ENCODE measurements at regions not wholly inside any gene's neighbourhood (a gene's known extent, or its start where the extent isn't known, plus 50 kb on each side); places are given as distances from the start of the nearest gene placed in this dataset.

DNA sequence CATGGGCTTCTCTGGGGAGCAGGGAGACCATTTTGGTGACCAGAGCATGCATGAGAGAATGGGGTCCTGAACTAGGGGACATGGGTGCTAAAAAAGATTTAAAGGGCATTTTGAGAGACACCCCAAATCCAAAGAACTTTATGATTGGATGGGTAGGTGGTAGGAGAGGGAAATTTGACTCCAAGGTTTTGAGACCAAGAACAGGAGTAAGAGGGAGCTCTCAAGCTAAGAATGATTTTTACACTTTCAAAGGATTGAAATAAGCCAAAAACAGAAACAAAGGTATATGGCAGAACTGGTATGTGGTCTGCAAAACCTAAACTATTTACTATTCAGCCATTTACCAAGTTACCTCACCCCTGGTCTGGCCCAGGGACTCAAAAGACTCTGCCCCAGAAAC lies 318.2 kb upstream of the CLINT1 start:
- H3K27ac ChIP-seq (ENCODE audit: low read depth, low read length): no peak overlapping the region
- no peaks in the 10 kb centered on the region for H3K79me2 ChIP-seq (ENCODE audit: insufficient read depth, low read length)
- H3K9me2 ChIP-seq (replicated peaks; ENCODE audit: insufficient read depth, low read length): no peaks in the 10 kb centered on the region
- H3K36me3 ChIP-seq (ENCODE audit: low read length): no peaks in the 10 kb centered on the region
- H3F3A ChIP-seq (ENCODE audit: insufficient read depth): no peaks in the 10 kb centered on the region
- TF ChIP-seq, protein P1, sequence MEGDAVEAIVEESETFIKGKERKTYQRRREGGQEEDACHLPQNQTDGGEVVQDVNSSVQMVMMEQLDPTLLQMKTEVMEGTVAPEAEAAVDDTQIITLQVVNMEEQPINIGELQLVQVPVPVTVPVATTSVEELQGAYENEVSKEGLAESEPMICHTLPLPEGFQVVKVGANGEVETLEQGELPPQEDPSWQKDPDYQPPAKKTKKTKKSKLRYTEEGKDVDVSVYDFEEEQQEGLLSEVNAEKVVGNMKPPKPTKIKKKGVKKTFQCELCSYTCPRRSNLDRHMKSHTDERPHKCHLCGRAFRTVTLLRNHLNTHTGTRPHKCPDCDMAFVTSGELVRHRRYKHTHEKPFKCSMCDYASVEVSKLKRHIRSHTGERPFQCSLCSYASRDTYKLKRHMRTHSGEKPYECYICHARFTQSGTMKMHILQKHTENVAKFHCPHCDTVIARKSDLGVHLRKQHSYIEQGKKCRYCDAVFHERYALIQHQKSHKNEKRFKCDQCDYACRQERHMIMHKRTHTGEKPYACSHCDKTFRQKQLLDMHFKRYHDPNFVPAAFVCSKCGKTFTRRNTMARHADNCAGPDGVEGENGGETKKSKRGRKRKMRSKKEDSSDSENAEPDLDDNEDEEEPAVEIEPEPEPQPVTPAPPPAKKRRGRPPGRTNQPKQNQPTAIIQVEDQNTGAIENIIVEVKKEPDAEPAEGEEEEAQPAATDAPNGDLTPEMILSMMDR (IDR thresholded peaks at IDR 0.05; ENCODE audit: insufficient read depth, low read length, poor library complexity, severe bottlenecking): no peak
- TF ChIP-seq EZH2phosphoT487 (conservative IDR thresholded peaks at IDR 0.05; ENCODE audit: low read length): no peak
- no peak overlapping the region for H2AFZ ChIP-seq (ENCODE audit: low read depth, low read length, severe bottlenecking)
- no peak overlapping the region for H3K4me3 ChIP-seq (ENCODE audit: insufficient read depth, low read length, poor library complexity, severe bottlenecking)
- H3K4me2 ChIP-seq (ENCODE audit: low read depth, low read length, poor library complexity, severe bottlenecking): no peak overlapping the region
- no peaks in the 10 kb centered on the region for H3K9me3 ChIP-seq (ENCODE audit: insufficient read depth, low read length)
- no peak overlapping the region for H3K9ac ChIP-seq (ENCODE audit: low read length)
- H4K20me1 ChIP-seq (ENCODE audit: low read depth, low read length): no peaks in the 10 kb centered on the region
- no peaks in the 10 kb centered on the region for H3K27me3 ChIP-seq (ENCODE audit: low read length)

DNA sequence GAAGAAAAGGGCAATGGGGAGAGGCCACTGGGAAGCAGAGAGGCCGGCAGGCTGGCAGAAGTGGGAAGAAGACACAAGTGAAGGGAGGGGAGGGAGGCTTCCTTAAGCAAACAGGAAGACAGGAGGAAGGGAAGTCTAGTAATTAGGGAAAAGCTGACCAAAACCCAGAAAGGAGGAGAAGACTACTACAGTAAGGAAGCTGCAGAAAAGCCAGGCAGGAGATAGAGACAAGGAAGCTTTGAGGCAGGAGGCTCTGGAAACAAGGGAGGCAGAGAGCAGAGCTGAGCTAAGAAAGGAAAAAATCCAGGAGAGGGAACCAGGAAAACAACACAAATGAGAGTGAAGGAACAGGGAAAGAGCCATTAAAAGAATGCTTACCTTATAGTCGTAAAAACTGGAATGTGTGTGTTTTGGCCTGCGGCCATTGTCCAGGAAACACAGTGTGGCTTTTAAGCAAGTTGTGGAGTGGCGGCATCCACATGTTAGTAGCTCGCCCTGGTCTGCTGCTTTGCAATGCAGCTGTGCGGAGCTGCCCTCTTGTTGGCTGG lies 317.1 kb upstream of the CLINT1 start:
- Histone ChIP-seq H3K9ac (ENCODE audit: low read length) (no peak overlapping the region), H3K36me3 (ENCODE audit: low read length) (no peaks in the 10 kb centered on the region), H3K79me2 (ENCODE audit: insufficient read depth, low read length) (no peaks in the 10 kb centered on the region), H3K9me3 (ENCODE audit: insufficient read depth, low read length) (no peaks in the 10 kb centered on the region), H3K9me2 (replicated peaks; ENCODE audit: insufficient read depth, low read length) (no peaks in the 10 kb centered on the region), H4K20me1 (ENCODE audit: low read depth, low read length) (no peaks in the 10 kb centered on the region), H3K4me2 (ENCODE audit: low read depth, low read length, poor library complexity, severe bottlenecking) (no peak overlapping the region), H3K27me3 (ENCODE audit: low read length) (no peaks in the 10 kb centered on the region), H3K4me3 (ENCODE audit: insufficient read depth, low read length, poor library complexity, severe bottlenecking) (no peak overlapping the region), H2AFZ (ENCODE audit: low read depth, low read length, severe bottlenecking) (no peak overlapping the region), H3F3A (ENCODE audit: insufficient read depth) (no peaks in the 10 kb centered on the region), H3K27ac (ENCODE audit: low read depth, low read length) (no peak overlapping the region)
- TF ChIP-seq, protein P1 (IDR thresholded peaks at IDR 0.05; ENCODE audit: insufficient read depth, low read length, poor library complexity, severe bottlenecking): no peak
- TF ChIP-seq EZH2phosphoT487 (conservative IDR thresholded peaks at IDR 0.05; ENCODE audit: low read length): no peak

DNA sequence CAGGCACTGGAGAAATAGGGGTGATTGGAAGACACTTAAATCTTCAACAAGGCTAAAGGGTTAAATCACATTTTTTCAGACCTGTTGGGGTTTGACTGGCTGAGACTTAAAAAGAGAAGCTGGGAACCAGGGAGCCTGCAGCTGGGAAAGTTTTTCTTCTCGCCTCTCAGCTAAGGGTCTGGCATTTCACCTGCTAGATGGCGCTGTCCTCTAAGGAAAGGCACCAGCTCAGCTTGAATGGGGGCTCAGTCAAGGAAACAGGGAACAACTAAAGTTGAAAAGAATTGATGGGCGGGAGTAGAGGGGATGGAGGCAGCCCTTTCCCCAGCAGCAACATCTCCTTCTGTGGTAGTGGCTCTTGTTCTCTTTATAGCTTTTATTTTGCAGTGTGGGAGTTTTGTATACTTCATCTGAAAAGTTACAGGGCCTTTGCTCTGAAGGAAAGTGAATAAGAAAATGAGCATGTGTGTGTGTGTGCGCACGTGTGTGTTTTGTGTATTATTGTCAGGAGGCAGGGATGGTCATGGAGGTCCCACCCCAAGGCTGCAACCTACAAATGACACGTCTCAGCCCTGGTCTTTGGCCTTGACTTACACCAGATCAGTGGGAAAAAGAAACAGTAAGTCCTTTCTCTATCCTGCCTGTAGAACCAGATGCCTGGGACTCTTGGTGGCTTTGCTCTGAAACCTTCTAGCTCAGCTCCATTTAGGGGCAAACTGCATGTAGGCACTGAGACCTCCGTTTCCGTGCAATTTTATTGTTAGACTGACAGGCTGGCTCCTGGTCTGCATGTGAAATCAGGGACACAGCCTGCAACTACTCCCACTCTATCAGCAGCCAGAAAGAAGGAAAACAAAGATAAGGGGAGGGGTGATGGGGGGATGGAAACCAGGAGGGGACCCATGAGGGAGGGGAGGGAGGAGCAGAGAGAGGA lies 316.2 kb upstream of the CLINT1 start:
- Histone ChIP-seq H3K27ac (ENCODE audit: low read depth, low read length) (no peak overlapping the region), H3K9me3 (ENCODE audit: insufficient read depth, low read length) (no peaks in the 10 kb centered on the region), H2AFZ (ENCODE audit: low read depth, low read length, severe bottlenecking) (no peak overlapping the region), H3K27me3 (ENCODE audit: low read length) (no peaks in the 10 kb centered on the region), H3K9ac (ENCODE audit: low read length) (no peak overlapping the region), H3F3A (ENCODE audit: insufficient read depth) (no peaks in the 10 kb centered on the region), H3K4me2 (ENCODE audit: low read depth, low read length, poor library complexity, severe bottlenecking) (no peak overlapping the region), H3K79me2 (ENCODE audit: insufficient read depth, low read length) (no peaks in the 10 kb centered on the region), H3K9me2 (replicated peaks; ENCODE audit: insufficient read depth, low read length) (no peaks in the 10 kb centered on the region), H3K36me3 (ENCODE audit: low read length) (no peaks in the 10 kb centered on the region), H3K4me3 (ENCODE audit: insufficient read depth, low read length, poor library complexity, severe bottlenecking) (no peak overlapping the region), H4K20me1 (ENCODE audit: low read depth, low read length) (no peaks in the 10 kb centered on the region)
- TF ChIP-seq EZH2phosphoT487 (conservative IDR thresholded peaks at IDR 0.05; ENCODE audit: low read length): no peak
- TF ChIP-seq, protein P1 (IDR thresholded peaks at IDR 0.05; ENCODE audit: insufficient read depth, low read length, poor library complexity, severe bottlenecking): peak; percentile 85

All from SU-DHL-6 (cell line).